ENCODE measurements at regions not wholly inside any gene's neighbourhood (a gene's known extent, or its start where the extent isn't known, plus 50 kb on each side); places are given as distances from the start of the nearest gene placed in this dataset.
A peak's percentile ranks its signal among the peaks of the same experiment; 100 is the strongest.

- Mint-ChIP-seq H3K9me3 (peaks cover 0 to 16% (median 2%) of the 10 kb centered on the region in 9 donors), H3K4me3 (no peak overlapping the region), H3K36me3 (no peaks in the 10 kb centered on the region), H3K27me3 (no peaks in the 10 kb centered on the region), H3K4me1 (no peaks in the 10 kb centered on the region), H3K27ac (no peak overlapping the region)
- POLR2A ChIA-PET = no interaction called here
- DNase-seq (no peak), ATAC-seq (no peak)
These were observed 1188.3 kb upstream of the EPHA6 start for GRCh38 chr3:95626107-95626506.

- POLR2A ChIA-PET = no interaction called here
- ATAC-seq = no peak
- no peaks in the 10 kb centered on the region for H3K36me3 Mint-ChIP-seq
- H3K27ac Mint-ChIP-seq = no peak overlapping the region
- no peak overlapping the region for H3K4me3 Mint-ChIP-seq
- DNase-seq = no peak
- H3K27me3 Mint-ChIP-seq = no peaks in the 10 kb centered on the region
- H3K4me1 Mint-ChIP-seq = no peaks in the 10 kb centered on the region
- peaks cover 0 to 20% (median 0%) of the 10 kb centered on the region in 9 donors for H3K9me3 Mint-ChIP-seq
These were observed 1187.1 kb upstream of the EPHA6 start for GRCh38 chr3:95627293-95627692.

GRCh38 chr3:95627697-95628096 is 1186.7 kb upstream of the EPHA6 start:
- POLR2A ChIA-PET = no interaction called here
- H3K9me3 Mint-ChIP-seq = peaks cover 0 to 22% (median 0%) of the 10 kb centered on the region in 9 donors

GRCh38 chr3:95629802-95630201 is 1184.6 kb upstream of the EPHA6 start:
- H3K4me3 Mint-ChIP-seq = no peak overlapping the region
- H3K4me1 Mint-ChIP-seq = no peaks in the 10 kb centered on the region
- DNase-seq = no peak
- POLR2A ChIA-PET = no interaction called here
- H3K27me3 Mint-ChIP-seq = no peaks in the 10 kb centered on the region
- peaks cover 0 to 22% (median 0%) of the 10 kb centered on the region in 9 donors for H3K9me3 Mint-ChIP-seq
- ATAC-seq = no peak
- H3K36me3 Mint-ChIP-seq = no peaks in the 10 kb centered on the region
- H3K27ac Mint-ChIP-seq = no peak overlapping the region

More at GRCh38 chr3:95627697-95628096, 1186.7 kb upstream of the EPHA6 start:
- Mint-ChIP-seq H3K27ac (no peak overlapping the region), H3K4me3 (no peak overlapping the region), H3K36me3 (no peaks in the 10 kb centered on the region), H3K27me3 (no peaks in the 10 kb centered on the region), H3K4me1 (no peaks in the 10 kb centered on the region)
- no peak for ATAC-seq
- no peak for DNase-seq

DNA sequence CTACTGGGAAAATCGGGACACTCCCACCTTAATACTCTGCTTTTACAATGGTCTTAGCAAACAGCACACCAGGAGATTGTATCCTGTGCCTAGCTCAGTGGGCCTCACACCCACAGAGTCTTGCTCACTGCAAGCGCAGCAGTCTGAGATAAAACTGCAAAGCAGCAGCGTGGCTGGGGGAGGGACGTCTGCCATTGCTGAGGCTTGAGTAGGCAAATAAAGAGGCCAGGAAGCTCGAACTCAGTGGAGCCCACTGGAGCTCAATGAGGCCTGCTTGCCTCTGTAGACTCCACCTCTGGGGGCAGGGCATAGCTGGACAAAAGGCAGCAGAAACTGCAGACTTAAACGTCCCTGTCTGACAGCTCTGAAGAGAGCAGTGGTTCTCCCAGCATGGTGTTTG is 1169.1 kb upstream of the EPHA6 start:
- H3K4me3 Mint-ChIP-seq = no peak overlapping the region
- POLR2A ChIA-PET = no interaction called here
- no peaks in the 10 kb centered on the region for H3K27me3 Mint-ChIP-seq
- no peak for ATAC-seq
- H3K4me1 Mint-ChIP-seq = no peaks in the 10 kb centered on the region
- peaks cover 0 to 5% (median 0%) of the 10 kb centered on the region in 3 donors for H3K36me3 Mint-ChIP-seq
- no peak overlapping the region for H3K27ac Mint-ChIP-seq
- peaks cover 0 to 59% (median 21%) of the 10 kb centered on the region in 9 donors for H3K9me3 Mint-ChIP-seq
- DNase-seq = no peak

- DNase-seq = no peak
- Mint-ChIP-seq H3K4me1 (no peaks in the 10 kb centered on the region), H3K27me3 (no peaks in the 10 kb centered on the region), H3K9me3 (peaks cover 0 to 13% (median 3%) of the 10 kb centered on the region in 9 donors), H3K27ac (no peak overlapping the region), H3K4me3 (no peak overlapping the region), H3K36me3 (no peaks in the 10 kb centered on the region)
- no peak for ATAC-seq
- POLR2A ChIA-PET = no interaction called here
These were observed 1159.6 kb upstream of the EPHA6 start for GRCh38 chr3:95654570-95655362.

DNA sequence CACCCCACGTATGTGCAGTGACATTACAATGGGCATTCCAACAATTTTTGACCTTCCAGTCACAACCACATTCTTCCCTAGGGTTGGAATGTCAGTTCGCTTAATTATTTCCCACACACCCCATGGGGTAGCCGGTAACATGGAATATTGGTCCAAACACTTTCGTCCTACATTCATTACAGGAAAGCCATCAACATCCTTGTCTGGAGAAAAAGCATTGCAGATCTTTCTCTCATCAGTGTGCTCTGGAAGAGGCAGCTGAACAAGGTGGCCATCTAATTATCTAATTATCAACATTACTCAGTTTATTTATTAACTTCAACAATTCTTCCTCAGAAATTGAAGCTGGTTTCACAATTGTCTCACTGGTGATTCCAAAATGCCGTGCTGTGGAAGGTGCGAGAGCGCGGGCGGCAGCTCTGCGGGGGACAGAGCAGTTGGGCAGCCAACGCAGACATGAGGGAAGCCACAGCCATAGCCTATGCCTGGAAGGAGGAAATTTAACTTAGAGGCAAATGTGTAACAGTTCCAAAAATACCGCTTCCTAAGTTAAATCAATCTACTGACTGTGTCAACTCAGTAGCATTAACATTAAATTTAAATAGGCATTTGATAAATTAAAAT is 1158.9 kb upstream of the EPHA6 start:
- POLR2A ChIA-PET = no interaction called here
- no peaks in the 10 kb centered on the region for H3K27me3 Mint-ChIP-seq
- no peak for ATAC-seq
- H3K4me3 Mint-ChIP-seq = peak overlapping the region in 1 of 10 donors; percentile 65
- H3K4me1 Mint-ChIP-seq = no peaks in the 10 kb centered on the region
- H3K36me3 Mint-ChIP-seq = no peaks in the 10 kb centered on the region
- H3K9me3 Mint-ChIP-seq = peaks cover 0 to 18% (median 3%) of the 10 kb centered on the region in 9 donors
- H3K27ac Mint-ChIP-seq = no peak overlapping the region
- no peak for DNase-seq

DNA sequence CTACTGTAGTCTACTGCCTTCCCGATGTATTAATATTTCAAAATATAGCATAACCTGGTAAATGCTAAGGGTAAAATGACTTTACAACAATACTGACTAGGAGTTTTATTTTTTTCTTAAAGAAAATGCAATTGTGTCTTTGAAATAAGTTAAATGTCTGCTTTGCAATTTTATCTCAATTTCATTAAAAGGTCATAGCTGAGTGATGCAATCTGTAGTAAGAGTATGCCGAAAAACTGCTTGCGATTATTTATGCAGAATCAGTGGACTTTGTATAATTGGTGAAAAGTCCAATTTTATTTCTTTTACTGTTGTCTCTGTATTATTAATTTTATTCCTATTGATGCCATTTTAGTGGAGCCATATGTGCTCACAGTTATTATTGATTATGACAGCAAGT is 1143.6 kb upstream of the EPHA6 start:
- Mint-ChIP-seq H3K4me1 (no peaks in the 10 kb centered on the region), H3K9me3 (peaks cover 0 to 10% (median 1%) of the 10 kb centered on the region in 9 donors), H3K4me3 (no peak overlapping the region), H3K27me3 (no peaks in the 10 kb centered on the region), H3K27ac (no peak overlapping the region), H3K36me3 (no peaks in the 10 kb centered on the region)
- POLR2A ChIA-PET = no interaction called here
- DNase-seq = no peak
- no peak for ATAC-seq

DNA sequence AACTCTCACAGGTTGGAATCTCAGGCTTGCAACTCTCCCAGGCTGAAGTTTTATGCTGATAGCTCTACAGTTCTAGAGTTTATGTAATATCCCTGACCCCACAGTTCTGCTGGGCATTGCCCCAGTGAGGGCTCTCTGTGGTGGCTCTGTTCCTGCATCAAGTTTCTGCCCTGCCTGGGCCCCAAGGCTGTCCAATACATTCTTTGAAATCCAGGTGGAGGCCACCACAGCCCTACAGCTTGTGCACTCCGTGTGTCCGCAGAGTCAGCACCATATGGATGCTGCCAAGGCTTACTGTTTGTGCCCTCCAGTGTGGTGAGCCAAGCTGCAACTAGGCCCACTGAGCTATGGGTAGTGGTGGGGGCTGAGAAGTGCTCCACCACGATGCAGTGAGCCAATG is 1141.2 kb upstream of the EPHA6 start:
- Mint-ChIP-seq H3K27ac (no peak overlapping the region), H3K4me3 (no peak overlapping the region), H3K36me3 (no peaks in the 10 kb centered on the region), H3K4me1 (no peaks in the 10 kb centered on the region), H3K27me3 (no peaks in the 10 kb centered on the region), H3K9me3 (peaks cover 0 to 10% (median 2%) of the 10 kb centered on the region in 9 donors)
- ATAC-seq (no peak), DNase-seq (no peak)
- POLR2A ChIA-PET = no interaction called here

DNA sequence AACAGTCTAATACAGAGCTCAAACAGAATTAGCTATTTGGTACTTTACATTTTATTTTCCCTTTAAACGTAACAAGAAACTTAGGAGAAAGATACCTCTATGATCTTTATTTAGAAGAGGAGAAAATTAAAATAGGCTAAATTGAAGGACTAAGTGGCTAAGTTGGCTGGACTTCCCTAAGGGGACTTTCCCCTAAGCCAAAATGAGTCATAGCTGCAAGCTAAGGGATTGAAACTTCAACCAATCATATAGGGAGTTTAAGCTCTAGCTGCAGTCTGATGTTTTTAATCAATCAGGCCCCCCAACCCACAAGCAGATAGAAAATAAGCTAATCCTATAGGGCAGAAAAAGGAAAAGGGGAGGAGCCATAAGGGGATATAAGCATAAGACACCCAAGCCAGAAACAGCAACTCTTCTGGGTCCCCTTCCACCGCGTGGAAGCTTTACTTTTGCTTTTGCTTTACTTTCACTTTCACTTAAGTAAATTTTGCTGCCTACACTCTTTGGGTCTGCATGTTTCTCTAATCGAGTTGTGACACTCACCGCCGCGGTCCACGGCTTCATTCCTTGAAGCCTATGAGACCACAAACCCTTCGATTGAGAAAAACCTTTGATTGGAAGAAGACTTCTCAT is 1108.5 kb upstream of the EPHA6 start:
- peaks cover 0 to 17% (median 0%) of the 10 kb centered on the region in 3 donors for H3K36me3 Mint-ChIP-seq
- peak overlapping the region in 5 of 10 donors; percentile 26 to 50 (median 37) for H3K27ac Mint-ChIP-seq
- peaks cover 0 to 7% (median 3%) of the 10 kb centered on the region in 4 donors for H3K4me1 Mint-ChIP-seq
- H3K4me3 Mint-ChIP-seq = peak overlapping the region; percentile 37 to 80 (median 66)
- H3K9me3 Mint-ChIP-seq = peaks cover 0 to 34% (median 9%) of the 10 kb centered on the region in 9 donors
- DNase-seq = peak in 2 of 10 donors; percentile 2 to 16
- no peaks in the 10 kb centered on the region for H3K27me3 Mint-ChIP-seq
- peak in 1 of 2 donors; percentile 38 for ATAC-seq
- POLR2A ChIA-PET = no interaction called here

DNA sequence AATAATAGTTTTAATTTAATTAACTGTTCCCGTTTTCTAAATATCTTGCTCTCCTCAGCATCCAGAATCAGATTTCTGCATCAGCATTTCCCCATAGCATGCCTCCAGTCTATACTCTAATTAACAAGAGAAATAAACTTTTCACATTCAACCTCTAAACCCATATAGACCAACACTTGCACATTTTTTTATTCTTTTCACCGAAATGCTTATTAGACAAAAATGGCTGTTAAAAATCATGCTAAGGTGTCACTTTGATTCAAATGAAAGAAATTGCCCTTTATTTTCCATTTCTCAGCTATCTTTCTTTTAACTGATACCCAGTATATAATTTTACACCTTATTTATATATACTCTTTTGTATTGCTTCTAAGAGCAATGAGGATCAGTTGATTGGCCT is 1107.1 kb upstream of the EPHA6 start:
- peaks cover 0 to 7% (median 3%) of the 10 kb centered on the region in 4 donors for H3K4me1 Mint-ChIP-seq
- DNase-seq = no peak
- H3K36me3 Mint-ChIP-seq = peaks cover 0 to 10% (median 0%) of the 10 kb centered on the region in 3 donors
- H3K4me3 Mint-ChIP-seq = peak overlapping the region in 1 of 10 donors; percentile 28
- no peak overlapping the region for H3K27ac Mint-ChIP-seq
- peaks cover 0 to 29% (median 8%) of the 10 kb centered on the region in 9 donors for H3K9me3 Mint-ChIP-seq
- POLR2A ChIA-PET = no interaction called here
- no peaks in the 10 kb centered on the region for H3K27me3 Mint-ChIP-seq
- ATAC-seq = no peak

DNA sequence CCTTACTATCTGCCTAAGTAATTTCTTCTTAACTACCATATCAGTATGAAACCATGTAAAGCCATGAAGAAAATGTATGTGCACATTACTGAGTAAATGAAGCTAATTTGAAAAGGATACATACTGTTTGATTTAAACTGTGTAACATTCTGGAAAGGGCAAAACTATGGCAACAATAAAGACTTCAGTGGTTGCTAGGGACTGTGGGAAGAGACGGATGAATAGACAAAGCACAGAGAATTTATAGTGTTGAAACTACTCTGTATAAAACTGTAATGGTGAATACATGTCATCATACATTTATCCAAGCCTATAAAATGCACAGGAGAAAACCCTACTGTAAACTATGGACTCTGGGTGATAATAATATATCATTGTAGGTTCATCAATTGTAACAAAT is 1103.7 kb upstream of the EPHA6 start:
- Mint-ChIP-seq H3K27me3 (no peaks in the 10 kb centered on the region), H3K4me1 (peaks cover 0 to 2% (median 0%) of the 10 kb centered on the region in 4 donors), H3K27ac (no peak overlapping the region), H3K4me3 (no peak overlapping the region), H3K9me3 (peaks cover 0 to 10% (median 0%) of the 10 kb centered on the region in 9 donors), H3K36me3 (no peaks in the 10 kb centered on the region)
- ATAC-seq (no peak), DNase-seq (no peak)
- POLR2A ChIA-PET = no interaction called here

DNA sequence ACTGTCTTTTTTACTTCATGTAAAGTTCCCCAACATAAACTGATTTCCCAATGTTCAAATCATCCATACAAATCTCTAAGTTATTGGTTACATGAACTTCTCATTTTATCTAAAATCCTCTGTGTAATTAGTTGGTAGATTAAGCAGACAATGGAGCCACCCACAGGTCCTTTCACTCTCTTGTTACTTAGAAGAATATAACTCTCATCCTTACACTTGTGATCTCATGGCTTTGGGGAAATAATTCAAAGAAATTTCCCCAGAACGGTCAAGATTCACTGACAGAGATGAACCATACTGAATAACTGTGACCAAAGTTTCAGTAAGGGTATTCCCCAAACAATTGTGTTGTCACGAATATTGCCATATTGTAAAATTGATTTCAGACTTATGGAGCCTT is 1102.6 kb upstream of the EPHA6 start:
- no peaks in the 10 kb centered on the region for H3K4me1 Mint-ChIP-seq
- no peak overlapping the region for H3K4me3 Mint-ChIP-seq
- H3K9me3 Mint-ChIP-seq = peaks cover 0 to 10% (median 0%) of the 10 kb centered on the region in 9 donors
- DNase-seq = no peak
- no peak for ATAC-seq
- no peaks in the 10 kb centered on the region for H3K27me3 Mint-ChIP-seq
- H3K27ac Mint-ChIP-seq = no peak overlapping the region
- H3K36me3 Mint-ChIP-seq = no peaks in the 10 kb centered on the region
- POLR2A ChIA-PET = no interaction called here
